Esophagus squamous epithelium (tissue), 4 donors: ENCODE measurements at regions not wholly inside any gene's neighbourhood (a gene's known extent, or its start where the extent isn't known, plus 50 kb on each side); places are given as distances from the start of the nearest gene placed in this dataset.

ENCODE experiments used
- POLR2A ChIP-seq, 4 donors: fragments of 450-650 bp; IDR thresholded peaks; one replicate each; pipeline ENCODE4 v1.6.1; 2017; ENCODE audit warnings: antibody characterized with exemption in 4 of 4, mild to moderate bottlenecking in 4 of 4, moderate library complexity in 3 of 4
- TF ChIP-seq, protein P1 (sequence below), 6 experiments: fragments of 450-650 bp in 4 of 6; fragments of 200-600 bp in 2 of 6; sonication (generic) in 2 of 6; IDR thresholded peaks; one replicate each; pipeline ENCODE4 v1.5.1; 2016 to 2019; ENCODE audit warnings: antibody characterized with exemption in 6 of 6, mild to moderate bottlenecking in 4 of 6, moderate library complexity in 4 of 6

DNA sequence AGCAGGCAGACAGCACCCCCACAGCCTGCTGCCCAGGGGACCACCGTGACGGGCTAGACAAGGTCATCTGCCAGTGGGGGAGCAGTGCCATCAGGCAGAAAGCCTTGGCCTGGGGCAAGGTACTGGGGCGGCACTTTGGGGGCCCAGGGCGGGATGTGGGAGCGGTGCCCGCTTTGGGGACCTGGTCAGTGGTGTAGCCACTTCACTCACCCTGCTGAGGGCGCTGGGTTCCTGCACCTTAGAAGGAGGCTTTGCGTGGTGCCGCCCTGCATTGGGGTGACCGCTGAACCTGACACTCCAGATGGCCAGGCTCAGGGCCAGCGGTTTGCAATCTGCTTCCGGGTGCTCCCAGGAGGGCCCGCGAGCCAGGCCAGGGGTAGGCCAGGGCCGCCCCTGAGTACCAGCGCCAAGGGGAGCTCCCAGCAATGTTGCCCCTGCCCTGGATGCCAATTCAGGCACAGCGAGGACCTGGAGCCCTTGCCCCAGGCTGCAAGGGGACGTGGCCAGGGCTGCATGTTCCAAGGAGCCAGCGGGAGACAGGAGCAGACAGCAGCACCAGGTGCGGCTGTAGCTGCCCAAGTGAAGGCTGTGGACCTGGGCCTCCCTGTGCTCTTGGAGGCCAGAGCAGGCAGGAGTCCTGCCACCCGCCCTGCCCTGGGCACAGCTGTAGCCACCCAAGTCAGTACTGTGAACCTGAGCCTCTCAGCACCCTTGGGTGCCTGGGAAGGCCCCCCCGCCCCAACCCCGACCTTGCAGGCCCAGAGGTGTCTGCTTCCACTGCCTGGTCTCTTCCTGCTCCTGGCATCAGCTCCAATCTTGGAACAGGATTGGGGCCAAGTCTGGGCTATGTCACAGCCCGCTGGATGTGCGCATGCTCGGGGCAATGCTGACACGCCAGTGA is 550.7 kb downstream of the SLC6A15 start:
- TF ChIP-seq, protein P1, sequence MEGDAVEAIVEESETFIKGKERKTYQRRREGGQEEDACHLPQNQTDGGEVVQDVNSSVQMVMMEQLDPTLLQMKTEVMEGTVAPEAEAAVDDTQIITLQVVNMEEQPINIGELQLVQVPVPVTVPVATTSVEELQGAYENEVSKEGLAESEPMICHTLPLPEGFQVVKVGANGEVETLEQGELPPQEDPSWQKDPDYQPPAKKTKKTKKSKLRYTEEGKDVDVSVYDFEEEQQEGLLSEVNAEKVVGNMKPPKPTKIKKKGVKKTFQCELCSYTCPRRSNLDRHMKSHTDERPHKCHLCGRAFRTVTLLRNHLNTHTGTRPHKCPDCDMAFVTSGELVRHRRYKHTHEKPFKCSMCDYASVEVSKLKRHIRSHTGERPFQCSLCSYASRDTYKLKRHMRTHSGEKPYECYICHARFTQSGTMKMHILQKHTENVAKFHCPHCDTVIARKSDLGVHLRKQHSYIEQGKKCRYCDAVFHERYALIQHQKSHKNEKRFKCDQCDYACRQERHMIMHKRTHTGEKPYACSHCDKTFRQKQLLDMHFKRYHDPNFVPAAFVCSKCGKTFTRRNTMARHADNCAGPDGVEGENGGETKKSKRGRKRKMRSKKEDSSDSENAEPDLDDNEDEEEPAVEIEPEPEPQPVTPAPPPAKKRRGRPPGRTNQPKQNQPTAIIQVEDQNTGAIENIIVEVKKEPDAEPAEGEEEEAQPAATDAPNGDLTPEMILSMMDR (IDR thresholded peaks at IDR 0.05), result no peak
- no peak for TF ChIP-seq POLR2A (IDR thresholded peaks at IDR 0.05)
